SH-SY5Y (cell line): ENCODE measurements at regions not wholly inside any gene's neighbourhood (a gene's known extent, or its start where the extent isn't known, plus 50 kb on each side); places are given as distances from the start of the nearest gene placed in this dataset.

Experiments
- GATA2 ChIP-seq: IDR thresholded peaks from 2 replicates; pipeline ENCODE4 v1.6.1; 2011; ENCODE audit warnings: mild to moderate bottlenecking, low read depth, low read length
- GATA3 ChIP-seq: IDR thresholded peaks from 2 replicates; pipeline ENCODE4 v1.6.1; 2011; ENCODE audit warnings: low read depth, mild to moderate bottlenecking, low read length, moderate library complexity

DNA sequence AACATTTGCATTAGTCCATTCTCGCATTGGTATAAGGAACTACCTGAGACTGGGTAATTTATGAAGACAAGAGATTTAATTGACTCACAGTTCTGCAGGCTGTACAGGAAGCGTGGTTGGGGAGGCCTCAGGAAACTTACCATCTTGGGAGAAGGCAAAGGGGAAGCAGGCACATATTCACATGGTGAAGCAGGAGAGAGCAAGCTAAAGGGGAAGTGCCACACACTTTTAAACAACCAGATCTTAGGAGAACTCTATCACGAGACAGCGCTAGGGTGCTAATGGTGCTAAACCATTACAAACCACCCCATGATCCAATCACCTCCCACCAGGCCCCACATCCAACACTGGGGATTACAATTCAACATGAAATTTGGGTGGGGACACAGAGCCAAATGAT lies 201.7 kb upstream of the MGAT5 start:
- TF ChIP-seq GATA3 (no peak), GATA2 (no peak)
